Thyroid gland (tissue), 4 donors: ENCODE measurements at regions not wholly inside any gene's neighbourhood (a gene's known extent, or its start where the extent isn't known, plus 50 kb on each side); places are given as distances from the start of the nearest gene placed in this dataset.

Source experiments
- DNase-seq, 2 donors: peaks; one replicate each; pipeline ENCODE4 v3.0.0-alpha.2; 2019
- H3K27ac ChIP-seq, 3 donors: fragments of 200-600 bp; sonication (generic); 1 replicate in 2 of 3; 2 replicates in 1 of 3; pipeline ENCODE4 v1.5.1; 2016 to 2019; ENCODE audit warnings: mild to moderate bottlenecking in 1 of 3, moderate library complexity in 1 of 3
- H3K27me3 ChIP-seq: fragments of 200-600 bp; sonication (generic); one replicate; pipeline ENCODE4 v1.5.1; 2019
- H3K36me3 ChIP-seq, 2 donors: fragments of 200-600 bp; sonication (generic); one replicate each; pipeline ENCODE4 v1.5.1; 2016 to 2019
- H3K4me1 ChIP-seq, 2 donors: fragments of 200-600 bp; sonication (generic); one replicate each; pipeline ENCODE4 v1.5.1; 2017 to 2019
- H3K4me3 ChIP-seq, 3 donors: fragments of 200-600 bp; sonication (generic); replicated peaks in 1 of 3; 1 replicate in 2 of 3; 2 replicates in 1 of 3; pipeline ENCODE4 v1.5.1; 2016; ENCODE audit warnings: mild to moderate bottlenecking in 1 of 3
- H3K9me3 ChIP-seq: fragments of 200-600 bp; sonication (generic); one replicate; pipeline ENCODE4 v1.5.1; 2017
- CTCF ChIP-seq, 6 experiments: fragments of 200-600 bp in 3 of 6; fragments of 450-650 bp in 3 of 6; sonication (generic) in 3 of 6; IDR thresholded peaks; one replicate each; pipeline ENCODE4 v1.5.1; 2016 to 2019; ENCODE audit warnings: antibody characterized with exemption in 6 of 6, mild to moderate bottlenecking in 2 of 6, inconsistent platforms in 1 of 6, moderate library complexity in 1 of 6
- POLR2A ChIP-seq, 2 donors: fragments of 450-650 bp; IDR thresholded peaks; one replicate each; pipeline ENCODE4 v1.6.1; 2017; ENCODE audit warnings: antibody characterized with exemption in 2 of 2, mild to moderate bottlenecking in 2 of 2, moderate library complexity in 1 of 2
- WGBS, 2 donors: methylation state at CpG; one replicate each; pipeline ENCODE4 v1.1.5; 2017; 5-methylcytosine and 5-hydroxymethylcytosine counted together
- intact Hi-C: fragments of 100-400 bp; cut with DNase I; formaldehyde crosslinking; loops from one replicate; pipeline ENCODE4 v1.15.1; 2023

GRCh38 chr12:25615119-25615518 lies 62.0 kb upstream of the LMNTD1 start:
- H3K27me3 ChIP-seq: no peaks in the 10 kb centered on the region
- TF ChIP-seq POLR2A (IDR thresholded peaks at IDR 0.05) (no peak), CTCF (IDR thresholded peaks at IDR 0.05) (no peak)
- 77 to 80% methylated on average over 3 of the region's 3 CpGs for WGBS, 2 donors
- no peak overlapping the region for H3K4me3 ChIP-seq
- no peaks in the 10 kb centered on the region for H3K9me3 ChIP-seq
- intact Hi-C loops: no loop called here
- no peak overlapping the region for H3K27ac ChIP-seq
- no peaks in the 10 kb centered on the region for H3K36me3 ChIP-seq
- H3K4me1 ChIP-seq: no peaks in the 10 kb centered on the region
- DNase-seq: no peak

- Histone ChIP-seq H3K36me3 (no peaks in the 10 kb centered on the region), H3K4me1 (no peaks in the 10 kb centered on the region), H3K27ac (no peak overlapping the region), H3K27me3 (no peaks in the 10 kb centered on the region), H3K4me3 (no peak overlapping the region), H3K9me3 (no peaks in the 10 kb centered on the region)
- intact Hi-C loops: no loop called here
- DNase-seq: no peak
- no peak for TF ChIP-seq POLR2A (IDR thresholded peaks at IDR 0.05)
- no peak for TF ChIP-seq CTCF (IDR thresholded peaks at IDR 0.05)
- 96 to 97% methylated on average over 1 of the region's 1 CpG for WGBS, 2 donors
These were observed 63.2 kb upstream of the LMNTD1 start for GRCh38 chr12:25616286-25616685.

- Histone ChIP-seq H3K27me3 (no peaks in the 10 kb centered on the region), H3K9me3 (no peaks in the 10 kb centered on the region), H3K4me1 (no peaks in the 10 kb centered on the region), H3K27ac (no peak overlapping the region), H3K4me3 (no peak overlapping the region), H3K36me3 (no peaks in the 10 kb centered on the region)
- intact Hi-C loops: no loop called here
- no peak for TF ChIP-seq POLR2A (IDR thresholded peaks at IDR 0.05)
- TF ChIP-seq CTCF (IDR thresholded peaks at IDR 0.05): no peak
- WGBS, 2 donors: 84 to 85% methylated on average over 1 of the region's 1 CpG
- no peak for DNase-seq
These were observed 64.9 kb upstream of the LMNTD1 start for GRCh38 chr12:25617991-25618390.

GRCh38 chr12:25623816-25624215 lies 70.7 kb upstream of the LMNTD1 start:
- Histone ChIP-seq H3K27ac (no peak overlapping the region), H3K36me3 (no peaks in the 10 kb centered on the region), H3K4me1 (no peaks in the 10 kb centered on the region), H3K27me3 (no peaks in the 10 kb centered on the region), H3K4me3 (no peak overlapping the region), H3K9me3 (no peaks in the 10 kb centered on the region)
- 94 to 100% methylated on average over 1 of the region's 1 CpG for WGBS, 2 donors
- intact Hi-C loops: no loop called here
- TF ChIP-seq POLR2A (IDR thresholded peaks at IDR 0.05) (no peak), CTCF (IDR thresholded peaks at IDR 0.05) (no peak)
- DNase-seq: no peak

- Histone ChIP-seq H3K4me1 (no peaks in the 10 kb centered on the region), H3K27me3 (no peaks in the 10 kb centered on the region), H3K9me3 (no peaks in the 10 kb centered on the region), H3K27ac (no peak overlapping the region), H3K36me3 (no peaks in the 10 kb centered on the region), H3K4me3 (no peak overlapping the region)
- intact Hi-C loops: no loop called here
- no peak for DNase-seq
- no peak for TF ChIP-seq POLR2A (IDR thresholded peaks at IDR 0.05)
- TF ChIP-seq CTCF (IDR thresholded peaks at IDR 0.05): no peak
- WGBS, 2 donors: 77 to 93% methylated on average over 2 of the region's 2 CpGs
These were observed 72.1 kb upstream of the LMNTD1 start for GRCh38 chr12:25625146-25625545.
